Effector memory CD4-positive, alpha-beta T cell (primary cell): ENCODE measurements at regions not wholly inside any gene's neighbourhood (a gene's known extent, or its start where the extent isn't known, plus 50 kb on each side); places are given as distances from the start of the nearest gene placed in this dataset.

ENCODE experiments used
- DNase-seq, 3 donors: peaks; one replicate each; pipeline ENCODE4 v3.0.0-alpha.2; 2020
- H3K27ac ChIP-seq: 2 replicates; pipeline ENCODE4 v1.7.0; 2013; ENCODE audit warnings: mild to moderate bottlenecking, low read length, moderate library complexity; ENCODE audit not compliant: insufficient read depth, poor library complexity, severe bottlenecking
- H3K27me3 ChIP-seq: replicated peaks from 2 replicates; pipeline ENCODE4 v1.7.0; 2013; ENCODE audit warnings: mild to moderate bottlenecking, low read length; ENCODE audit not compliant: insufficient read depth, control insufficient read depth, poor library complexity, severe bottlenecking
- H3K36me3 ChIP-seq: 2 replicates; pipeline ENCODE4 v1.7.0; 2013; ENCODE audit warnings: mild to moderate bottlenecking, low read length, moderate library complexity; ENCODE audit not compliant: control insufficient read depth, insufficient read depth
- H3K4me1 ChIP-seq: 2 replicates; pipeline ENCODE4 v1.7.0; 2013; ENCODE audit warnings: low read length, mild to moderate bottlenecking; ENCODE audit not compliant: control insufficient read depth, insufficient read depth, poor library complexity, severe bottlenecking
- H3K4me3 ChIP-seq: 2 replicates; pipeline ENCODE4 v1.7.0; 2013; ENCODE audit warnings: low read length, low read depth, mild to moderate bottlenecking; ENCODE audit not compliant: insufficient read depth, poor library complexity, severe bottlenecking
- H3K9me3 ChIP-seq: 2 replicates; pipeline ENCODE4 v1.7.0; 2013; ENCODE audit warnings: mild to moderate bottlenecking, low read length, moderate library complexity; ENCODE audit not compliant: control insufficient read depth

DNA sequence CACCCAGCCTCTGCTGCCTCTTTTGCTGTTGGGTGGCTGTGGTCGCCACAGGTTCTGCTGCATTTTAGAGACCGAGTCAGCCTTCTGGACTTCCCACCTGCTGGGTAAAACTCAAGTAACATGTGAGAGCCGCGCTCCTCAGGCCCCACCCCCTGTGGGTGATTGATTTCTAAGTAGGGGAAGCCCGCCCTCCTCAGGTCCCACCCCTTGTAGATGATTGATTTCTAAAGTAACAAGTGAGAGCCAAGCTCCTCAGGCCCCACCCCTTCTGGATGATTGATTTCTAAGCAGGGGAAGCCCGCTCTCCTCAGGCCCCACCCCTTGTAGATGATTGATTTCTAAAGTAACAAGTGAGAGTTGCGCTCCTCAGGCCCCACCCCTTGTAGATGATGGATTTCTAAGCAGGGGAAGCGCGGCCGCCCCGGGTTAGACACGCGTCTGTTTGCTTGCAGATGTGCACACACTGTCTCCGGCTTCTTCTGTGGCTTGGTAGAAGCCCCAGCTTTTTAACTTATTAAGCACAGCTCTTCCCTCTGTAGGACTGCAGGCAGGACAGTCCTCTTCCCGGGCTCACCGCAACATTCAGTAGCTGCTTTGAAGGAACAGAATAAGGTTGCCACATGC is 83.4 kb downstream of the FAM43A start:
- H3K4me3 ChIP-seq: peak overlapping the region; percentile 28
- no peaks in the 10 kb centered on the region for H3K27me3 ChIP-seq
- H3K27ac ChIP-seq: peak overlapping the region; percentile 59
- no peaks in the 10 kb centered on the region for H3K36me3 ChIP-seq
- peak; percentile 87 to 93 (median 93) for DNase-seq
- H3K4me1 ChIP-seq: peaks cover 5% of the 10 kb centered on the region
- H3K9me3 ChIP-seq: no peaks in the 10 kb centered on the region

DNA sequence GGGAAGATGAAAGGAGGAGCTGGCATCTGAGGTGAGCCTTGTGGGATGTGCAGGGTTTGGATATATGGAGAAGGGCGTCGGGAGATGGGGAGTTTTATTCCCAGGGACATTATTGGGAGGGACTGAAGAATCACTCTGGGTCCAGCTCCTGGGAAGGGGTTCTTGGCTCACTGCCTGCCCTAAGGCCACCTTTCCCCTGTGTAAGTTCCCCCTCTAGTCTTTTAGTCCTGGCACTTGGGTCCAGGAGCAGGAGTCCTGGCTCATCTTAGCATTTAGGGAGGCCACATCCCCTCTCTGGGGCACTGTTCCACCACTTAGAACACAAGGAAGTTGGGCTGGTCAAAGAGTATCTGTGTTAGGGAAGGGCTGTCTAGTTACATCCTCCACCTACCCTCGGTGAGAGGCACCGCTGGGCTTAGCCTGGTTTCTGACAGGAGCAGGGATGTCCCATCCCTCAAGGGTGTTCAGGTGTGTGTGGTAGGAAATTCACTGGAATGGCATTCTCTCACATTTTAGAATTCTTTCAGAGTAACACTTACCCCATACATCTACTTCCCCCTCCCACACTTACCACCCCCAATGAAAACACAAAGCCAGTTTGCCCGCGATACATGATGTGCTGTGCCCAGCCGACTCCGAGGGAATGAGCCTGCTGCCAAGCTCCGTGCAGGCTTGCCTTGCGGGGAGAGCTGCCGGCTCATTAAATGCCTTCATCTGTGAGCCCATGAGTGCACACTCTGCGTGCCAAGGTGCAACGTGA is 86.7 kb downstream of the FAM43A start:
- Histone ChIP-seq H3K27ac (no peak overlapping the region), H3K36me3 (no peaks in the 10 kb centered on the region), H3K27me3 (no peaks in the 10 kb centered on the region), H3K9me3 (no peaks in the 10 kb centered on the region), H3K4me3 (no peak overlapping the region), H3K4me1 (peaks cover 5% of the 10 kb centered on the region)
- no peak for DNase-seq

GRCh38 chr3:194773216-194773615 is 87.5 kb downstream of the FAM43A start:
- Histone ChIP-seq H3K36me3 (no peaks in the 10 kb centered on the region), H3K27me3 (no peaks in the 10 kb centered on the region), H3K9me3 (no peaks in the 10 kb centered on the region), H3K4me1 (peaks cover 5% of the 10 kb centered on the region), H3K4me3 (no peak overlapping the region), H3K27ac (no peak overlapping the region)
- no peak for DNase-seq

DNA sequence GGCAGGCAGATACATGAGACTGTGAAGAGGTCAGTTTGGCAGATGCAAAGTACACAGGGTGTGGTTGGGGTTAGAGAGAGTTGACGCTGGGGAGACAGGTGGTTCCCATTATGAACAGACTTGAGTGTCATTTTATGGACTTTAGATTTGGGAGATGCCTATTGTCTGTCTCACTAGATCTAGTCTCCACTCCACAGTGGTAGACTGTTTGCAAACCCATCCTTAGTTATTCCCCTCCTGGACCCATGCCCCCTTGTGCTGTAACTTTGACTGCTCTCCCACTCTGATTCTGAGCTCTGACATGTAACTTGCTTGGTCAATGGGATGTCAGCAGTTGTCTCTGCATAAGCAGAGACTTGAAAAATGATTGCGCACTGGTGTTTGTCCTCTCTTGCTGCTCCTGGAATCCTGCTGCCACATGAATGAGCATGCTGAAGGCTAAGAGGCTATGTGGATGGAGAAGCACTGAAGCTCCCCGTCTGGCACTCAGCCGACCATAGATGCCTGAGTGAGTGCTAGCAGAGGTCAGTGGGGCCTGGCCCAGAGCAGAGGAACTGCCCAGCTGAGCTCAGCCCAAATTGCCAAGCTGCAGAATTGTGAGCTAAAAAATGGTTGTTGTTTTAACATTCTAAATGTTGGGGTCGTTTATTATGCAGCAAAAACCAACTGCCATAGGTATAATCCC is 88.2 kb downstream of the FAM43A start:
- Histone ChIP-seq H3K9me3 (no peaks in the 10 kb centered on the region), H3K27ac (no peak overlapping the region), H3K27me3 (peaks cover 3% of the 10 kb centered on the region), H3K4me3 (no peak overlapping the region), H3K36me3 (no peaks in the 10 kb centered on the region), H3K4me1 (peaks cover under 1% of the 10 kb centered on the region)
- DNase-seq: no peak

DNA sequence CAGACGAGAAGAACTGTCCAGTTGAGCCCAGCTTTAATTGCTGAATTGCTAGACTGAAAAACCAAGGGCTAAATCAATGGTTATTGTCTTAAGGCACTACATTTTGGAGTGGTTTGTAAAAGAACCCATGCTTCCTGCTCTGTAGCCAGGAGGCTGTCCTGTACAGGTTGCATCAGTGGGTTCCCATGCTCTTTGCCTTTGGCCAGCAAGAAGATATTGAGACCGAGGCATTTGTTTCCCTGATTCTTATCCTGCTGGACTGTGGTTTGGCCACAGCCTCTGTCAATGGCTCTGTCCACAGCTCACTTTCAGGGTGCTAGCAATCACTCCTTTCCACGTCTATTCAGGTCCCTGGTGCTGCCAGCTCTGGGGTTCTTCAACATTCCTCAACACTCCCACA is 89.6 kb downstream of the FAM43A start:
- no peaks in the 10 kb centered on the region for H3K4me1 ChIP-seq
- peaks cover 4% of the 10 kb centered on the region for H3K27me3 ChIP-seq
- H3K36me3 ChIP-seq: no peaks in the 10 kb centered on the region
- H3K27ac ChIP-seq: no peak overlapping the region
- DNase-seq: no peak
- H3K9me3 ChIP-seq: no peaks in the 10 kb centered on the region
- no peak overlapping the region for H3K4me3 ChIP-seq

- Histone ChIP-seq H3K27ac (no peak overlapping the region), H3K36me3 (no peaks in the 10 kb centered on the region), H3K9me3 (no peaks in the 10 kb centered on the region), H3K4me3 (no peak overlapping the region), H3K4me1 (no peaks in the 10 kb centered on the region), H3K27me3 (peaks cover 4% of the 10 kb centered on the region)
- DNase-seq: no peak
Observed at GRCh38 chr3:194775731-194776130, 90.0 kb downstream of the FAM43A start.

GRCh38 chr3:194777729-194778128 is 92.0 kb downstream of the FAM43A start:
- no peak overlapping the region for H3K4me3 ChIP-seq
- no peaks in the 10 kb centered on the region for H3K4me1 ChIP-seq
- no peaks in the 10 kb centered on the region for H3K36me3 ChIP-seq
- peaks cover 4% of the 10 kb centered on the region for H3K27me3 ChIP-seq
- H3K27ac ChIP-seq: no peak overlapping the region
- DNase-seq: no peak
- H3K9me3 ChIP-seq: no peaks in the 10 kb centered on the region

DNA sequence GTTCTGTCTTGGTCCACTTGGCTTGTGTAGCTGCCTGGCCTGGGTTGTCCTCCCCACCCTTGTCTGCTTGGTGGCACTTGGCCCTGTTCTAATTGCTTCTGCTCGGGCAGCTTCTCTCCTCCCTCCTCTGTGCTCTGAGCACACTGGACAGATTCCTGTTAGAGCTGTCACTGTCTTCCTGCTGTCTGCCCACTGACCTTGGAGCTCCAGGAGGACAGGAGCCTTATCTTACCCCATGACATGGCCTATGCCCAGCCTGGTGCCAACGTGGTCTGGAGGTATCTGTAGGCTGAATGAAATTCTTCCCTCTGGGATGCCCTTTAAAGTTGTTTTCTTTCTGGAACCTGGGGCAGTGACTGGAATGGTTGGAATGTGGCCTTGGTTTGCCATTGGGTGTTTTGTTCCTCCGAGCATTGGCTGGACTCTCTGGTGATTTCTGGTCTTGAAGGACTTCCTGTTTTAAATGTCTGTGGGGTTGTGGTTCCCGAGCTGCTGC is 94.1 kb downstream of the FAM43A start:
- H3K9me3 ChIP-seq: no peaks in the 10 kb centered on the region
- H3K27me3 ChIP-seq: peaks cover 4% of the 10 kb centered on the region
- H3K27ac ChIP-seq: no peak overlapping the region
- no peaks in the 10 kb centered on the region for H3K36me3 ChIP-seq
- DNase-seq: no peak
- H3K4me3 ChIP-seq: no peak overlapping the region
- no peaks in the 10 kb centered on the region for H3K4me1 ChIP-seq

- Histone ChIP-seq H3K4me1 (no peaks in the 10 kb centered on the region), H3K27me3 (peaks cover 4% of the 10 kb centered on the region)
Observed at GRCh38 chr3:194780706-194781105, 95.0 kb downstream of the FAM43A start.

DNA sequence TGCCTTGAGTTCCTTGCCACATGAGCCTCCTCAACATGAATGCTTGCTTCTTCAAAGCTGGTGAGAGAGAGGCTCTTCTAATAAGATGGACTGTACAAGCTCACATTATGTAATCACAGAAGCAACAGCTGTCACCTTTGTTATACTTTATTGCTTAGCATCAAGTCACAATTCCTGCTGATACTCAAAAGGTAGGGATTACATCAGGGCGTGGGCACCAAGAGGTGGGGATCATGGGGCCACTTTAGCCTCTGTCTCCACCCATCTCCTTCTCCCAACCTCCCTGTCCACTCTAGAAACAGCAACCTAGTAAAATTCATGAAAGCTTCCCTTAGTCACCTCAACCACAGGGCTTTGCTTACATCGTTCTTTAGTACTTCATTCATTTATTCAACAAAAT is 95.9 kb downstream of the FAM43A start:
- Histone ChIP-seq H3K36me3 (no peaks in the 10 kb centered on the region), H3K27me3 (peaks cover 4% of the 10 kb centered on the region), H3K4me1 (no peaks in the 10 kb centered on the region), H3K9me3 (no peaks in the 10 kb centered on the region), H3K27ac (no peak overlapping the region), H3K4me3 (no peak overlapping the region)
- no peak for DNase-seq

More at GRCh38 chr3:194780706-194781105, 95.0 kb downstream of the FAM43A start:
- Histone ChIP-seq H3K27ac (no peak overlapping the region), H3K4me3 (no peak overlapping the region), H3K36me3 (no peaks in the 10 kb centered on the region), H3K9me3 (no peaks in the 10 kb centered on the region)
- no peak for DNase-seq
